Mammary epithelial cell (primary cell): ENCODE measurements at regions not wholly inside any gene's neighbourhood (a gene's known extent, or its start where the extent isn't known, plus 50 kb on each side); places are given as distances from the start of the nearest gene placed in this dataset.

Source experiments
- CTCF ChIP-seq, 2 donors: IDR thresholded peaks in 1 of 2; conservative IDR thresholded peaks in 1 of 2; 2 replicates each; pipeline ENCODE4 v1.5.1; 2011 to 2012; ENCODE audit warnings: inconsistent platforms in 2 of 2, low read length in 2 of 2, mild to moderate bottlenecking in 2 of 2, control low read depth in 1 of 2, low read depth in 1 of 2; ENCODE audit not compliant: insufficient read depth in 1 of 2; ENCODE audit errors: extremely low read depth in 1 of 2
- EZH2 ChIP-seq: IDR thresholded peaks from 2 replicates; pipeline ENCODE4 v1.6.1; 2012; ENCODE audit warnings: low read length, inconsistent platforms, borderline replicate concordance

- TF ChIP-seq CTCF (conservative IDR thresholded peaks at IDR 0.05 in 1 of 2, IDR thresholded peaks at IDR 0.05 in 1 of 2; ENCODE audit: extremely low read depth in 1 of 2, insufficient read depth in 1 of 2, low read depth in 1 of 2, low read length in 2 of 2) (no peak), EZH2 (no peak)
These were observed 443.3 kb upstream of the C16orf82 start for GRCh38 chr16:26623442-26623841.
